ENCODE measurements at regions not wholly inside any gene's neighbourhood (a gene's known extent, or its start where the extent isn't known, plus 50 kb on each side); places are given as distances from the start of the nearest gene placed in this dataset.

DNA sequence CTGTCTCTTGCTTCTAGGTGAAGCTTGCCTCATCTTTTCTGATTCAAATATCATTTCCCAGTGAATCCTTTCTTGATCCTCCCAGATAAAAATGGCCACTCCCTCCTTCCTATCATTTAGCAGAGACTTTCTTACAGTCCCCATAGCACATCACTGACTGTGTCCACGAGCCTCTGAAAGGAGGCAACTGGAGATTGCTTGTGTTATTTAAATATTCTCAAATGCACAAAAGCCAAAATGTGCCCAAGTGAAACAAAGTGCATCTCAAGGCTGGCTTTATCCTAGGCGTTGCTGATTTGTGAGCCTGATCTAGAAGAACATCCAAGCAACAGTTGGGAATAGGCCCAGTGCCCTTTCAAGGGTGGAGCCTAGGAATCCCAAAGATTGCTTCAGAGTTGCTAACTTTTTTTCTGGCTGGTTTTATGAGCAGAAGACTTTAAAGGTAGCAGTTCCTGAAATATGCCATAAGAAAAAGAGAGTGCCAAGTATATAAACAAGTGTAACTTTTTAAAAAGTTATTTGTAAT is 393.6 kb downstream of the CD83 start:
- no peak for TF ChIP-seq ZNF654 (tag by site-specific recombination; IDR thresholded peaks at IDR 0.05; ENCODE audit: low read depth)
- TF ChIP-seq, protein P1, sequence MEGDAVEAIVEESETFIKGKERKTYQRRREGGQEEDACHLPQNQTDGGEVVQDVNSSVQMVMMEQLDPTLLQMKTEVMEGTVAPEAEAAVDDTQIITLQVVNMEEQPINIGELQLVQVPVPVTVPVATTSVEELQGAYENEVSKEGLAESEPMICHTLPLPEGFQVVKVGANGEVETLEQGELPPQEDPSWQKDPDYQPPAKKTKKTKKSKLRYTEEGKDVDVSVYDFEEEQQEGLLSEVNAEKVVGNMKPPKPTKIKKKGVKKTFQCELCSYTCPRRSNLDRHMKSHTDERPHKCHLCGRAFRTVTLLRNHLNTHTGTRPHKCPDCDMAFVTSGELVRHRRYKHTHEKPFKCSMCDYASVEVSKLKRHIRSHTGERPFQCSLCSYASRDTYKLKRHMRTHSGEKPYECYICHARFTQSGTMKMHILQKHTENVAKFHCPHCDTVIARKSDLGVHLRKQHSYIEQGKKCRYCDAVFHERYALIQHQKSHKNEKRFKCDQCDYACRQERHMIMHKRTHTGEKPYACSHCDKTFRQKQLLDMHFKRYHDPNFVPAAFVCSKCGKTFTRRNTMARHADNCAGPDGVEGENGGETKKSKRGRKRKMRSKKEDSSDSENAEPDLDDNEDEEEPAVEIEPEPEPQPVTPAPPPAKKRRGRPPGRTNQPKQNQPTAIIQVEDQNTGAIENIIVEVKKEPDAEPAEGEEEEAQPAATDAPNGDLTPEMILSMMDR (tag by site-specific recombination; IDR thresholded peaks at IDR 0.05): no peak
- TF ChIP-seq SCRT1 (tag by site-specific recombination; IDR thresholded peaks at IDR 0.05; ENCODE audit: borderline replicate concordance): no peak
- TF ChIP-seq, protein P2, sequence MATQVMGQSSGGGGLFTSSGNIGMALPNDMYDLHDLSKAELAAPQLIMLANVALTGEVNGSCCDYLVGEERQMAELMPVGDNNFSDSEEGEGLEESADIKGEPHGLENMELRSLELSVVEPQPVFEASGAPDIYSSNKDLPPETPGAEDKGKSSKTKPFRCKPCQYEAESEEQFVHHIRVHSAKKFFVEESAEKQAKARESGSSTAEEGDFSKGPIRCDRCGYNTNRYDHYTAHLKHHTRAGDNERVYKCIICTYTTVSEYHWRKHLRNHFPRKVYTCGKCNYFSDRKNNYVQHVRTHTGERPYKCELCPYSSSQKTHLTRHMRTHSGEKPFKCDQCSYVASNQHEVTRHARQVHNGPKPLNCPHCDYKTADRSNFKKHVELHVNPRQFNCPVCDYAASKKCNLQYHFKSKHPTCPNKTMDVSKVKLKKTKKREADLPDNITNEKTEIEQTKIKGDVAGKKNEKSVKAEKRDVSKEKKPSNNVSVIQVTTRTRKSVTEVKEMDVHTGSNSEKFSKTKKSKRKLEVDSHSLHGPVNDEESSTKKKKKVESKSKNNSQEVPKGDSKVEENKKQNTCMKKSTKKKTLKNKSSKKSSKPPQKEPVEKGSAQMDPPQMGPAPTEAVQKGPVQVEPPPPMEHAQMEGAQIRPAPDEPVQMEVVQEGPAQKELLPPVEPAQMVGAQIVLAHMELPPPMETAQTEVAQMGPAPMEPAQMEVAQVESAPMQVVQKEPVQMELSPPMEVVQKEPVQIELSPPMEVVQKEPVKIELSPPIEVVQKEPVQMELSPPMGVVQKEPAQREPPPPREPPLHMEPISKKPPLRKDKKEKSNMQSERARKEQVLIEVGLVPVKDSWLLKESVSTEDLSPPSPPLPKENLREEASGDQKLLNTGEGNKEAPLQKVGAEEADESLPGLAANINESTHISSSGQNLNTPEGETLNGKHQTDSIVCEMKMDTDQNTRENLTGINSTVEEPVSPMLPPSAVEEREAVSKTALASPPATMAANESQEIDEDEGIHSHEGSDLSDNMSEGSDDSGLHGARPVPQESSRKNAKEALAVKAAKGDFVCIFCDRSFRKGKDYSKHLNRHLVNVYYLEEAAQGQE (tag by site-specific recombination; IDR thresholded peaks at IDR 0.05): no peak
- TF ChIP-seq ZNF24 (tag by site-specific recombination; IDR thresholded peaks at IDR 0.05): no peak
- TF ChIP-seq ZBTB7A (tag by site-specific recombination; IDR thresholded peaks at IDR 0.05; ENCODE audit: low read depth): no peak
- TF ChIP-seq, protein P3, sequence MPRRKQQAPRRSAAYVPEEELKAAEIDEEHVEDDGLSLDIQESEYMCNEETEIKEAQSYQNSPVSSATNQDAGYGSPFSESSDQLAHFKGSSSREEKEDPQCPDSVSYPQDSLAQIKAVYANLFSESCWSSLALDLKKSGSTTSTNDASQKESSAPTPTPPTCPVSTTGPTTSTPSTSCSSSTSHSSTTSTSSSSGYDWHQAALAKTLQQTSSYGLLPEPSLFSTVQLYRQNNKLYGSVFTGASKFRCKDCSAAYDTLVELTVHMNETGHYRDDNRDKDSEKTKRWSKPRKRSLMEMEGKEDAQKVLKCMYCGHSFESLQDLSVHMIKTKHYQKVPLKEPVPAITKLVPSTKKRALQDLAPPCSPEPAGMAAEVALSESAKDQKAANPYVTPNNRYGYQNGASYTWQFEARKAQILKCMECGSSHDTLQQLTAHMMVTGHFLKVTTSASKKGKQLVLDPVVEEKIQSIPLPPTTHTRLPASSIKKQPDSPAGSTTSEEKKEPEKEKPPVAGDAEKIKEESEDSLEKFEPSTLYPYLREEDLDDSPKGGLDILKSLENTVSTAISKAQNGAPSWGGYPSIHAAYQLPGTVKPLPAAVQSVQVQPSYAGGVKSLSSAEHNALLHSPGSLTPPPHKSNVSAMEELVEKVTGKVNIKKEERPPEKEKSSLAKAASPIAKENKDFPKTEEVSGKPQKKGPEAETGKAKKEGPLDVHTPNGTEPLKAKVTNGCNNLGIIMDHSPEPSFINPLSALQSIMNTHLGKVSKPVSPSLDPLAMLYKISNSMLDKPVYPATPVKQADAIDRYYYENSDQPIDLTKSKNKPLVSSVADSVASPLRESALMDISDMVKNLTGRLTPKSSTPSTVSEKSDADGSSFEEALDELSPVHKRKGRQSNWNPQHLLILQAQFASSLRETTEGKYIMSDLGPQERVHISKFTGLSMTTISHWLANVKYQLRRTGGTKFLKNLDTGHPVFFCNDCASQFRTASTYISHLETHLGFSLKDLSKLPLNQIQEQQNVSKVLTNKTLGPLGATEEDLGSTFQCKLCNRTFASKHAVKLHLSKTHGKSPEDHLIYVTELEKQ (tag by site-specific recombination; IDR thresholded peaks at IDR 0.05; ENCODE audit: borderline replicate concordance): no peak
- no peak for TF ChIP-seq ZNF169 (tag by site-specific recombination; IDR thresholded peaks at IDR 0.05)
